ENCODE measurements at regions not wholly inside any gene's neighbourhood (a gene's known extent, or its start where the extent isn't known, plus 50 kb on each side); places are given as distances from the start of the nearest gene placed in this dataset.

GRCh38 chr4:13089659-13089998 lies 394.5 kb downstream of the RAB28 start:
- TF ChIP-seq POLR2AphosphoS5 (IDR thresholded peaks at IDR 0.05) (no peak), POLR2A (IDR thresholded peaks at IDR 0.05) (no peak)
- TF ChIP-seq, protein P1, sequence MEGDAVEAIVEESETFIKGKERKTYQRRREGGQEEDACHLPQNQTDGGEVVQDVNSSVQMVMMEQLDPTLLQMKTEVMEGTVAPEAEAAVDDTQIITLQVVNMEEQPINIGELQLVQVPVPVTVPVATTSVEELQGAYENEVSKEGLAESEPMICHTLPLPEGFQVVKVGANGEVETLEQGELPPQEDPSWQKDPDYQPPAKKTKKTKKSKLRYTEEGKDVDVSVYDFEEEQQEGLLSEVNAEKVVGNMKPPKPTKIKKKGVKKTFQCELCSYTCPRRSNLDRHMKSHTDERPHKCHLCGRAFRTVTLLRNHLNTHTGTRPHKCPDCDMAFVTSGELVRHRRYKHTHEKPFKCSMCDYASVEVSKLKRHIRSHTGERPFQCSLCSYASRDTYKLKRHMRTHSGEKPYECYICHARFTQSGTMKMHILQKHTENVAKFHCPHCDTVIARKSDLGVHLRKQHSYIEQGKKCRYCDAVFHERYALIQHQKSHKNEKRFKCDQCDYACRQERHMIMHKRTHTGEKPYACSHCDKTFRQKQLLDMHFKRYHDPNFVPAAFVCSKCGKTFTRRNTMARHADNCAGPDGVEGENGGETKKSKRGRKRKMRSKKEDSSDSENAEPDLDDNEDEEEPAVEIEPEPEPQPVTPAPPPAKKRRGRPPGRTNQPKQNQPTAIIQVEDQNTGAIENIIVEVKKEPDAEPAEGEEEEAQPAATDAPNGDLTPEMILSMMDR (IDR thresholded peaks at IDR 0.05 in 8 of 11, conservative IDR thresholded peaks at IDR 0.05 in 3 of 11), result no peak
- peaks cover 0 to 6% (median 0%) of the 10 kb centered on the region in 6 donors for H3K4me1 ChIP-seq
- no peak for DNase-seq
- intact Hi-C loops (cut with DNase I; ENCODE audit: low total_unique reads), result no loop called here
- H3K27me3 ChIP-seq (replicated peaks in 1 of 7), result no peaks in the 10 kb centered on the region
- no peak overlapping the region for H3K4me3 ChIP-seq
- no peak overlapping the region for H3K27ac ChIP-seq
- no peaks in the 10 kb centered on the region for H3K36me3 ChIP-seq
- no peaks in the 10 kb centered on the region for H3K9me3 ChIP-seq

GRCh38 chr4:13088726-13089658 lies 395.1 kb downstream of the RAB28 start:
- H3K9me3 ChIP-seq, result peaks cover 0 to 3% (median 0%) of the 10 kb centered on the region in 8 donors
- H3K27me3 ChIP-seq (replicated peaks in 1 of 7), result no peaks in the 10 kb centered on the region
- H3K4me1 ChIP-seq, result peaks cover 0 to 6% (median 0%) of the 10 kb centered on the region in 6 donors
- no peak overlapping the region for H3K27ac ChIP-seq
- H3K4me3 ChIP-seq, result no peak overlapping the region
- no peak for DNase-seq
- intact Hi-C loops (cut with DNase I; ENCODE audit: low total_unique reads), result no loop called here
- no peaks in the 10 kb centered on the region for H3K36me3 ChIP-seq
- 23 to 44% (median 26%) methylated on average over 2 of the region's 2 CpGs for WGBS, 5 donors
- TF ChIP-seq, protein P1 (IDR thresholded peaks at IDR 0.05 in 8 of 11, conservative IDR thresholded peaks at IDR 0.05 in 3 of 11), result no peak
- TF ChIP-seq POLR2A (IDR thresholded peaks at IDR 0.05) (no peak), POLR2AphosphoS5 (IDR thresholded peaks at IDR 0.05) (no peak)

GRCh38 chr4:13087041-13087440 lies 397.1 kb downstream of the RAB28 start:
- WGBS, 5 donors, result 73 to 92% (median 86%) methylated on average over 1 of the region's 1 CpG
- Histone ChIP-seq H3K36me3 (no peaks in the 10 kb centered on the region), H3K4me3 (no peak overlapping the region), H3K27ac (no peak overlapping the region), H3K4me1 (peaks cover 0 to 6% (median 0%) of the 10 kb centered on the region in 6 donors), H3K27me3 (replicated peaks in 1 of 7) (no peaks in the 10 kb centered on the region), H3K9me3 (peaks cover 0 to 22% (median 9%) of the 10 kb centered on the region in 8 donors)
- DNase-seq, result no peak
- TF ChIP-seq POLR2AphosphoS5 (IDR thresholded peaks at IDR 0.05) (no peak), POLR2A (IDR thresholded peaks at IDR 0.05) (no peak)
- TF ChIP-seq, protein P1 (IDR thresholded peaks at IDR 0.05 in 8 of 11, conservative IDR thresholded peaks at IDR 0.05 in 3 of 11), result no peak
- intact Hi-C loops (cut with DNase I; ENCODE audit: low total_unique reads), result no loop called here

DNA sequence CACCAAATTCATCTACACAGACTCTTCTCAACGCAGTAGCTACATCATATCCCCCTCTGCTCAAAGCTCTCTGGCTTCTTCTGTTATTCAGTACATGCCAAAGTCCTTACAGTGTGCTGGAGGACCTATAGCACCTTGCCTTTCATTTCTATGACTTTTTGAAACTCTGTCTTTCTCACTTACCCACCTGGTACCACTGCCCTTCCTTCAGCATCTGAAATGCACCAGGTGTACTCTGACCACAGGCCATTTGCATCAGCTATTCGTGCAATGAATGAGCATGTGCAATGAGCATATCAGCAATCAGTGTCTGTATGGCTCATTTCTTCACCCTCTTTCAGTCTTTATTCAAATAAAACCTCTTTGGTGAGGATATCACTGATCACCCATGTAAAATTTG lies 399.9 kb downstream of the RAB28 start:
- TF ChIP-seq POLR2AphosphoS5 (IDR thresholded peaks at IDR 0.05) (no peak), POLR2A (IDR thresholded peaks at IDR 0.05) (no peak)
- TF ChIP-seq, protein P1 (IDR thresholded peaks at IDR 0.05 in 8 of 11, conservative IDR thresholded peaks at IDR 0.05 in 3 of 11), result no peak
- H3K4me3 ChIP-seq, result no peak overlapping the region
- DNase-seq, result no peak
- no peaks in the 10 kb centered on the region for H3K36me3 ChIP-seq
- peaks cover 0 to 2% (median 0%) of the 10 kb centered on the region in 6 donors for H3K4me1 ChIP-seq
- no peaks in the 10 kb centered on the region for H3K27me3 ChIP-seq (replicated peaks in 1 of 7)
- WGBS, 5 donors, result 63 to 84% (median 69%) methylated on average over 2 of the region's 2 CpGs
- peaks cover 0 to 48% (median 31%) of the 10 kb centered on the region in 8 donors for H3K9me3 ChIP-seq
- H3K27ac ChIP-seq, result no peak overlapping the region
- intact Hi-C loops (cut with DNase I; ENCODE audit: low total_unique reads), result no loop called here
